K562 (cell line): ENCODE measurements at regions not wholly inside any gene's neighbourhood (a gene's known extent, or its start where the extent isn't known, plus 50 kb on each side); places are given as distances from the start of the nearest gene placed in this dataset.
A peak's percentile ranks its signal among the peaks of the same experiment; 100 is the strongest.

Experiments used
- ATF1 ChIP-seq, 2 experiments: fragments of 450-650 bp in 1 of 2; IDR thresholded peaks; 2 replicates each; pipeline ENCODE4 v1.6.1; 2016; ENCODE audit warnings: missing compliant biosample characterization in 1 of 2, missing genetic modification characterization in 1 of 2
- FOS ChIP-seq: IDR thresholded peaks from 3 replicates; pipeline ENCODE4 v1.6.1; 2011; ENCODE audit not compliant: insufficient read length; ENCODE audit errors: extremely low read depth
- GABPB2 ChIP-seq: fragments of 250-450 bp; sonication (Bioruptor Pico); conservative IDR thresholded peaks from 2 replicates; pipeline ENCODE4 v1.5.1; 2021; ENCODE audit warnings: mild to moderate bottlenecking
- MAFG ChIP-seq: fragments of 450-650 bp; conservative IDR thresholded peaks from 2 replicates; pipeline ENCODE4 v1.6.1; 2016; ENCODE audit warnings: missing genetic modification characterization, missing compliant biosample characterization
- PRDM10 ChIP-seq: fragments of 450-650 bp; IDR thresholded peaks from 2 replicates; pipeline ENCODE4 v1.6.1; 2018; ENCODE audit not compliant: partially characterized antibody
- SMARCA4 ChIP-seq: fragments of 450-650 bp; IDR thresholded peaks from 2 replicates; pipeline ENCODE4 v1.6.1; 2016
- ZEB2 ChIP-seq: fragments of 450-650 bp; IDR thresholded peaks from 2 replicates; pipeline ENCODE4 v1.6.1; 2016
- ZNF316 ChIP-seq: fragments of 450-650 bp; IDR thresholded peaks from 2 replicates; pipeline ENCODE4 v1.6.1; 2016
- ZNF318 ChIP-seq, 2 experiments: fragments of 450-650 bp; IDR thresholded peaks; 2 replicates each; pipeline ENCODE4 v1.6.1; 2016; ENCODE audit warnings: mild to moderate bottlenecking in 2 of 2, borderline replicate concordance in 1 of 2, low read depth in 1 of 2, moderate library complexity in 1 of 2

GRCh38 chr22:20638507-20638870 is 131.1 kb downstream of the MED15 start (continued):
- TF ChIP-seq ZNF318 (IDR thresholded peaks at IDR 0.05; ENCODE audit: borderline replicate concordance in 1 of 2, low read depth in 1 of 2) (no peak), FOS (no peak), MAFG (tag) (peak; percentile 54), ZNF316 (peak; percentile 55; the same call in 1 of the 2 replicates), GABPB2 (CRISPR knock-in tag) (0 out of 2 replicates have a peak, but pooled peaks have one; percentile 37), ZEB2 (peak; percentile 35; the same call in 1 of the 2 replicates), SMARCA4 (no peak), PRDM10 (no peak), ATF1 (CRISPR knock-in tag; IDR thresholded peaks at IDR 0.05) (peak; percentile 20; the same call in 1 of the 2 replicates), ATF1 (tag; IDR thresholded peaks at IDR 0.05) (no peak)
